ENCODE measurements at regions not wholly inside any gene's neighbourhood (a gene's known extent, or its start where the extent isn't known, plus 50 kb on each side); places are given as distances from the start of the nearest gene placed in this dataset.

GRCh38 chr6:121816361-121816760 is 380.9 kb downstream of the GJA1 start:
- CTCF ChIA-PET = no interaction called here
- Histone ChIP-seq H3K4me3 (ENCODE audit: low read depth in 2 of 2, low read length in 2 of 2) (no peak overlapping the region), H3K27me3 (ENCODE audit: control insufficient read depth, insufficient read depth, low read length) (no peaks in the 10 kb centered on the region), H3K4me1 (ENCODE audit: control insufficient read depth, insufficient read depth, low read length) (no peaks in the 10 kb centered on the region), H3K27ac (ENCODE audit: low read length) (no peak overlapping the region), H3K9me3 (ENCODE audit: control insufficient read depth, insufficient read depth, low read depth, low read length) (peaks cover 7% of the 10 kb centered on the region; the same call in 1 of the 2 replicates), H3K36me3 (ENCODE audit: control insufficient read depth, insufficient read depth, low read length) (no peaks in the 10 kb centered on the region)
- in situ Hi-C loops (cut with HindIII; ENCODE audit: low pct_unique_long_range_greater_than_20kb, low sequenced_read_pairs) (no loop called here), intact Hi-C loops (cut with micrococcal nuclease; ENCODE audit: unreplicated experiment) (no loop called here)
- POLR2A ChIA-PET = no interaction called here
- DNase-seq (ENCODE audit: low read depth, low spot score) = no peak
- ATAC-seq = no peak
- TF ChIP-seq CTCF (IDR thresholded peaks at IDR 0.05) (no peak), POLR2AphosphoS5 (IDR thresholded peaks at IDR 0.05; ENCODE audit: low read depth, low read length) (no peak), SIN3A (IDR thresholded peaks at IDR 0.05; ENCODE audit: borderline replicate concordance, insufficient read depth, low read depth, low read length) (no peak), TCF7L2 (IDR thresholded peaks at IDR 0.05; ENCODE audit: low read depth, low read length) (no peak), REST (IDR thresholded peaks at IDR 0.05; ENCODE audit: insufficient read depth in 1 of 2, low read depth in 2 of 2, low read length in 1 of 2) (no peak)
- no TSS peak for BruUV-seq (replicated peaks)

GRCh38 chr6:121816906-121817540 is 381.6 kb downstream of the GJA1 start:
- Histone ChIP-seq H3K9me3 (ENCODE audit: control insufficient read depth, insufficient read depth, low read depth, low read length) (peaks cover 7% of the 10 kb centered on the region; the same call in 1 of the 2 replicates), H3K27me3 (ENCODE audit: control insufficient read depth, insufficient read depth, low read length) (no peaks in the 10 kb centered on the region), H3K4me3 (ENCODE audit: low read depth in 2 of 2, low read length in 2 of 2) (no peak overlapping the region), H3K27ac (ENCODE audit: low read length) (no peak overlapping the region), H3K4me1 (ENCODE audit: control insufficient read depth, insufficient read depth, low read length) (no peaks in the 10 kb centered on the region), H3K36me3 (ENCODE audit: control insufficient read depth, insufficient read depth, low read length) (no peaks in the 10 kb centered on the region)
- in situ Hi-C loops (cut with HindIII; ENCODE audit: low pct_unique_long_range_greater_than_20kb, low sequenced_read_pairs) = no loop called here
- CTCF ChIA-PET = no interaction called here
- no peak for DNase-seq (ENCODE audit: low read depth, low spot score)
- TF ChIP-seq SIN3A (IDR thresholded peaks at IDR 0.05; ENCODE audit: borderline replicate concordance, insufficient read depth, low read depth, low read length) (no peak), TCF7L2 (IDR thresholded peaks at IDR 0.05; ENCODE audit: low read depth, low read length) (no peak), CTCF (IDR thresholded peaks at IDR 0.05) (no peak), REST (IDR thresholded peaks at IDR 0.05; ENCODE audit: insufficient read depth in 1 of 2, low read depth in 2 of 2, low read length in 1 of 2) (no peak), POLR2AphosphoS5 (IDR thresholded peaks at IDR 0.05; ENCODE audit: low read depth, low read length) (no peak)
- POLR2A ChIA-PET = no interaction called here
- no TSS peak for BruUV-seq (replicated peaks)
- intact Hi-C loops (cut with micrococcal nuclease; ENCODE audit: unreplicated experiment) = no loop called here
- ATAC-seq = no peak

Data from Panc1 (cell line).